OCI-LY7 (cell line): ENCODE measurements at regions not wholly inside any gene's neighbourhood (a gene's known extent, or its start where the extent isn't known, plus 50 kb on each side); places are given as distances from the start of the nearest gene placed in this dataset.

Source experiments
- BruUV-seq: library from RNA; stranded (reverse); fragments of 400-500 nt; replicated peaks from 2 replicates; lab custom pipeline; 2021; lab: Mats Ljungman, UMichigan
- CTCF ChIA-PET: fragments of 300-600 bp; sonication (Branson Sonifier 250); formaldehyde crosslinking; loops from one replicate; lab custom pipeline; 2022; ENCODE audit warnings: antibody characterized with exemption; ENCODE audit not compliant: unreplicated experiment; lab: Charles Lee
- POLR2A ChIA-PET: fragments of 300-600 bp; sonication (Branson Sonifier 250); formaldehyde crosslinking; loops from one replicate; lab custom pipeline; 2022; ENCODE audit warnings: antibody characterized with exemption; lab: Charles Lee
- DNase-seq: peaks from one replicate; pipeline ENCODE4 v3.0.0-alpha.2; 2015; ENCODE audit warnings: low spot score
- H2AFZ ChIP-seq: fragments of 200-600 bp; sonication (generic), shearing (Covaris generic); 2 replicates; pipeline ENCODE4 v1.6.1; 2014; ENCODE audit warnings: mild to moderate bottlenecking, antibody characterized with exemption, low read length, moderate library complexity
- H3K27ac ChIP-seq: fragments of 200-600 bp; sonication (generic); 2 replicates; pipeline ENCODE4 v1.5.1; 2014; ENCODE audit warnings: mixed run types, low read depth, mild to moderate bottlenecking, moderate library complexity, low read length, inconsistent platforms; ENCODE audit not compliant: poor library complexity, severe bottlenecking
- H3K36me3 ChIP-seq: fragments of 200-600 bp; sonication (generic); 2 replicates; pipeline ENCODE4 v1.6.1; 2014; ENCODE audit warnings: mild to moderate bottlenecking, antibody characterized with exemption, low read length, moderate library complexity, mixed read lengths; ENCODE audit not compliant: insufficient read depth
- H3K4me1 ChIP-seq: fragments of 200-600 bp; sonication (generic); 2 replicates; pipeline ENCODE4 v1.5.1; 2014; ENCODE audit warnings: mild to moderate bottlenecking, low read length; ENCODE audit not compliant: insufficient read depth, poor library complexity, severe bottlenecking
- H3K4me2 ChIP-seq: fragments of 200-600 bp; sonication (generic); 2 replicates; pipeline ENCODE4 v1.6.1; 2014; ENCODE audit warnings: mild to moderate bottlenecking, low read length
- H3K4me3 ChIP-seq: fragments of 200-600 bp; sonication (generic); 2 replicates; pipeline ENCODE4 v1.5.1; 2014; ENCODE audit warnings: mild to moderate bottlenecking, low read depth, low read length; ENCODE audit not compliant: poor library complexity, severe bottlenecking
- H3K79me2 ChIP-seq: fragments of 200-600 bp; sonication (generic); 2 replicates; pipeline ENCODE4 v1.6.1; 2016; ENCODE audit warnings: low read depth, mild to moderate bottlenecking, low read length, moderate library complexity, mixed read lengths; ENCODE audit not compliant: insufficient read depth
- H3K9me2 ChIP-seq: fragments of 200-600 bp; sonication (generic); 2 replicates; pipeline ENCODE4 v1.6.1; 2016; ENCODE audit warnings: mild to moderate bottlenecking, low read length, mixed read lengths; ENCODE audit not compliant: insufficient read depth
- H3K9me3 ChIP-seq: fragments of 200-600 bp; sonication (generic); 2 replicates; pipeline ENCODE4 v1.6.1; 2014; ENCODE audit warnings: mild to moderate bottlenecking, mixed run types, low read length, mixed read lengths
- H4K20me1 ChIP-seq: fragments of 200-600 bp; sonication (generic); 2 replicates; pipeline ENCODE4 v1.6.1; 2014; ENCODE audit warnings: mild to moderate bottlenecking, antibody characterized with exemption, low read length, moderate library complexity, mixed read lengths; ENCODE audit not compliant: insufficient read depth
- CTCF ChIP-seq: fragments of 200-600 bp; sonication (generic); conservative IDR thresholded peaks from 2 replicates; pipeline ENCODE4 v1.5.1; 2014; ENCODE audit warnings: mild to moderate bottlenecking, antibody characterized with exemption, low read length, moderate library complexity, mixed read lengths
- EZH2phosphoT487 ChIP-seq: fragments of 200-600 bp; sonication (generic); IDR thresholded peaks from 2 replicates; pipeline ENCODE4 v1.6.1; 2018; ENCODE audit warnings: low read depth, borderline replicate concordance, mild to moderate bottlenecking, mixed run types, antibody characterized with exemption, low read length, moderate library complexity, mixed read lengths
- intact Hi-C: fragments of 100-400 bp; cut with micrococcal nuclease; formaldehyde crosslinking; loops from one replicate; pipeline ENCODE4 v1.10.0; 2022; ENCODE audit not compliant: unreplicated experiment

DNA sequence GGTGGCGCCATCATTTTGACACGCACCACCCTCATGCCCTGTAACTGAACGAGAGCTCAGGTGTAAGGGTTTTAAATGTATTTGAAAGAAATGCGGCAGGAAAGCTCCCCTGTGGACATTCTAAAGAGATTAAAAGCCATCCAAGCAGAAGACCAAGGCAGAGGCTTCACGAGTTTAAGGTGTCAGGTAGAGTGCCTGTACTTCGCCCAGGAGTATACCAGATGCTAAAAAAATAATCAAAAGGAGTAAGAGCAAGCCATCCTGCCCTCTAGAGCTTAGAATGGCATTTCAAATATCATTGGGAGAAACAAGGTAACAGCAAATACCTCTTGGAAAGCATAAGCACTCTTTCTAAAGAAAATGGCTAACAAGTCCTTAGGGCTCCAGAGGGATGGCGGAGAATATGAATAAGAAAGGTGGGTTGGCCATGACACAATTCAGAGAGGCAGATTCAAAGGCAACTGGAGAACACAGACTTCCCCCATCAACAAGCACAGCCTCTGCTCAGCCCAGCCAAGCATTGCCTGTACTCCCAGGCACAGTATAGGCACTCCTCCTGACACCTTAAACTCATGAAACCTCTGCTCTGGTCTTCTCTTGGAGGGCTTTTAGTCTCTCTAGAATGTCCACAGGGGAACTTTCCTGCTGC is 447.6 kb downstream of the SUCLA2 start:
- no peaks in the 10 kb centered on the region for H3K9me2 ChIP-seq
- intact Hi-C loops, result no loop called here
- H3K4me3 ChIP-seq, result no peak overlapping the region
- no peak for DNase-seq
- no peaks in the 10 kb centered on the region for H4K20me1 ChIP-seq
- H3K79me2 ChIP-seq, result no peaks in the 10 kb centered on the region
- H3K9me3 ChIP-seq, result no peaks in the 10 kb centered on the region
- ChIA-PET POLR2A (interaction anchor here (0.5 kb wide), 1 partner anchor 45 kb away, joined by 3 read pairs; no protein-coding TSS in a partner anchor), CTCF (no interaction called here)
- TF ChIP-seq EZH2phosphoT487, result no peak
- TF ChIP-seq CTCF, result no peak
- no peaks in the 10 kb centered on the region for H3K36me3 ChIP-seq
- BruUV-seq, result no TSS peak
- no peak overlapping the region for H2AFZ ChIP-seq
- no peak overlapping the region for H3K4me2 ChIP-seq
- no peak overlapping the region for H3K27ac ChIP-seq
- no peaks in the 10 kb centered on the region for H3K4me1 ChIP-seq

DNA sequence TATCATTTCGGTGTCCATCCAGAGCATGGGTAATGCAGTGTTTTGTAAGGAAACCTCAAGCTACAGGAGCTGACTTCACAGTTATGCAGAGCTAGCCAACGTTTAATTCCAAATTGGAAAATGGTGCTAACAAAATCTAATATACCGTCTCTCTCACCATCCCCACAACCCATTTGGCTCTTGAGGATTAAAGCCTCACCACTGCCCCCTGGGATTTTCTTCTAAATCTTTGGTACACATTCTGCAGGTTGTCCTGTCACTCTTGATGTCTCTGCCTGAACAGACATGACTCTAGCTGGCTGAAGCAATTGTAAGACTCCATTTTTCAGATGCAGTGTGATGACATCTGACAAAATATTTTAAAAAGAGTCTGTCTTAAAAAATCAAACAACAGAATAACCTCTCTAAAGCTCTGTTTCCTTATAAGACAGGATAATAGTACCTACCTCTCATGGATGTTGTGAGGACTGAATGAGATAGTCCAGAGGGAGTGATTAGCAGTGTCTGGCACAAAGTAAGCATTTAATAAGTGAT is 451.8 kb downstream of the SUCLA2 start:
- no peak overlapping the region for H3K27ac ChIP-seq
- no peaks in the 10 kb centered on the region for H3K9me2 ChIP-seq
- no peaks in the 10 kb centered on the region for H3K36me3 ChIP-seq
- no peaks in the 10 kb centered on the region for H3K4me1 ChIP-seq
- no peak for DNase-seq
- no peak overlapping the region for H3K4me2 ChIP-seq
- ChIA-PET POLR2A (no interaction called here), CTCF (no interaction called here)
- H3K79me2 ChIP-seq, result no peaks in the 10 kb centered on the region
- no peak overlapping the region for H3K4me3 ChIP-seq
- no peaks in the 10 kb centered on the region for H4K20me1 ChIP-seq
- BruUV-seq, result no TSS peak
- no peak overlapping the region for H2AFZ ChIP-seq
- no peaks in the 10 kb centered on the region for H3K9me3 ChIP-seq
- intact Hi-C loops, result no loop called here
- TF ChIP-seq CTCF (0 out of 2 replicates have a peak, but pooled peaks have one; percentile 3), EZH2phosphoT487 (no peak)

DNA sequence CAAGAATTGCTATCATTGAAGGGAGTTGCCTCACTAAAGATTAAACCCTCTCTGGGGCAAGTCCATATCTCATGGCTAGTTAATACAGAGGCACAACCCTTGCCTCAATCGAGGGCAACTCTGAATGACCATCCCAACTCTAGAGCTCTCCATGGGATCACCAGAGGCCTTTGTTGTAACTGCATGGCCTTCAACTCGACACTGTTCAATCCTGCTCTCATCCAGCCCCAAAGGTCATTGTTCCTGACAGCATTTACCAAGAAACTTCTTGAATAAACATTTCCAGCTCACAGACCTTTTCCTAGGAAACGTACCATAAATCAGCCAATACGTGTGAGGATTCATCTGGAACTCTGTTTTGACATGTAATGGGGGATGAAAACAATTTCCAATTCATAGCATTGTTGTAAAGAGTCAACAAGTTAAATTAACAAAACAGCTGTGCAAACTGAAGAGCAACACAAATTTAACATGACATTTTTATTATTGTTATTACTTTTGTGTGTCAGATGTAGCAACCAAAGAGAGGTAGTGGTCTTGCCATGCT is 452.7 kb downstream of the SUCLA2 start:
- H3K4me2 ChIP-seq, result no peak overlapping the region
- no peaks in the 10 kb centered on the region for H3K79me2 ChIP-seq
- H3K9me2 ChIP-seq, result no peaks in the 10 kb centered on the region
- intact Hi-C loops, result no loop called here
- no peaks in the 10 kb centered on the region for H3K4me1 ChIP-seq
- H3K4me3 ChIP-seq, result no peak overlapping the region
- ChIA-PET POLR2A (interaction anchor here (0.5 to 0.6 kb wide), 2 partner anchors 13 to 137 kb away, joined by 3 read pairs; no protein-coding TSS in a partner anchor), CTCF (no interaction called here)
- DNase-seq, result no peak
- no peaks in the 10 kb centered on the region for H3K9me3 ChIP-seq
- no peaks in the 10 kb centered on the region for H3K36me3 ChIP-seq
- no peak overlapping the region for H3K27ac ChIP-seq
- no peak overlapping the region for H2AFZ ChIP-seq
- BruUV-seq, result no TSS peak
- TF ChIP-seq CTCF, result no peak
- no peak for TF ChIP-seq EZH2phosphoT487
- no peaks in the 10 kb centered on the region for H4K20me1 ChIP-seq
